GM12864 (cell line): ENCODE measurements at regions not wholly inside any gene's neighbourhood (a gene's known extent, or its start where the extent isn't known, plus 50 kb on each side); places are given as distances from the start of the nearest gene placed in this dataset.
"Not testable (repeated sequence)": the region's sequence is repeated elsewhere in the genome, so short reads cannot be mapped to it uniquely, and the experiment has no call there.

ENCODE experiments used
- DNase-seq: peaks from one replicate; pipeline ENCODE4 v3.0.0-alpha.2; 2011; ENCODE audit warnings: low read depth
- H3K4me3 ChIP-seq: 2 replicates; pipeline ENCODE4 v1.5.1; 2011; ENCODE audit warnings: mild to moderate bottlenecking, low read depth, low read length, control low read depth
- TF ChIP-seq, protein P1 (sequence below): IDR thresholded peaks from 2 replicates; pipeline ENCODE4 v1.5.1; 2011; ENCODE audit warnings: low read depth, mild to moderate bottlenecking, moderate library complexity, low read length, control low read depth, inconsistent platforms; ENCODE audit errors: missing control alignments

DNA sequence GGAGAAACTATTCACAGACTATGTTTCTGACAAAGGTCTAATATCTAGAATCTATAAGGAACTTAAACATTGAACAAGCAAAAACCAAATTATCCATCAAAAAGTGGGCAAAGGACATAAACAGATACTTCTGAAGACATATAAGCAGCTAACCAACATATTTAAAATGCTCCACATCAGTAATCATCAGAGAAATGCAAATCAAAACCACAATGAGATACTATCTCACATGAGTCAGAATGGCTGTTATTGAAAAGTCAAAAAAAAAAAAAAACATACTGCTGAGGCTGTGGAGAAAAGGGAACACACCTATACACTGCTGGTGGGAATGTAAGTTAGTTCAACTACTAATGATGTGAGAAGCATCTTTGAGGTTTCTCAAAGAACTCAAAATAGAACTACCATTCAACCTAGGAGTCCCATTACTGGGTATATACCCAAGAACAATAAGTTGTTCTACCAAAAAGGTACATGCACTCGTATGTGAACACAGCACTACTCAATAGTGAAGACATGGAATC, 220.4 kb upstream of the TFPI start:
- TF ChIP-seq, protein P1, sequence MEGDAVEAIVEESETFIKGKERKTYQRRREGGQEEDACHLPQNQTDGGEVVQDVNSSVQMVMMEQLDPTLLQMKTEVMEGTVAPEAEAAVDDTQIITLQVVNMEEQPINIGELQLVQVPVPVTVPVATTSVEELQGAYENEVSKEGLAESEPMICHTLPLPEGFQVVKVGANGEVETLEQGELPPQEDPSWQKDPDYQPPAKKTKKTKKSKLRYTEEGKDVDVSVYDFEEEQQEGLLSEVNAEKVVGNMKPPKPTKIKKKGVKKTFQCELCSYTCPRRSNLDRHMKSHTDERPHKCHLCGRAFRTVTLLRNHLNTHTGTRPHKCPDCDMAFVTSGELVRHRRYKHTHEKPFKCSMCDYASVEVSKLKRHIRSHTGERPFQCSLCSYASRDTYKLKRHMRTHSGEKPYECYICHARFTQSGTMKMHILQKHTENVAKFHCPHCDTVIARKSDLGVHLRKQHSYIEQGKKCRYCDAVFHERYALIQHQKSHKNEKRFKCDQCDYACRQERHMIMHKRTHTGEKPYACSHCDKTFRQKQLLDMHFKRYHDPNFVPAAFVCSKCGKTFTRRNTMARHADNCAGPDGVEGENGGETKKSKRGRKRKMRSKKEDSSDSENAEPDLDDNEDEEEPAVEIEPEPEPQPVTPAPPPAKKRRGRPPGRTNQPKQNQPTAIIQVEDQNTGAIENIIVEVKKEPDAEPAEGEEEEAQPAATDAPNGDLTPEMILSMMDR = no peak
- H3K4me3 ChIP-seq = no peak overlapping the region
- no peak for DNase-seq

- no peak for DNase-seq
- TF ChIP-seq, protein P1 = no peak
- H3K4me3 ChIP-seq = no peak overlapping the region
Measured at GRCh38 chr2:187775196-187775595, 221.0 kb upstream of the TFPI start.

GRCh38 chr2:187775651-187776050, 221.4 kb upstream of the TFPI start:
- DNase-seq = no peak
- TF ChIP-seq, protein P1 = no peak
- no peak overlapping the region for H3K4me3 ChIP-seq

DNA sequence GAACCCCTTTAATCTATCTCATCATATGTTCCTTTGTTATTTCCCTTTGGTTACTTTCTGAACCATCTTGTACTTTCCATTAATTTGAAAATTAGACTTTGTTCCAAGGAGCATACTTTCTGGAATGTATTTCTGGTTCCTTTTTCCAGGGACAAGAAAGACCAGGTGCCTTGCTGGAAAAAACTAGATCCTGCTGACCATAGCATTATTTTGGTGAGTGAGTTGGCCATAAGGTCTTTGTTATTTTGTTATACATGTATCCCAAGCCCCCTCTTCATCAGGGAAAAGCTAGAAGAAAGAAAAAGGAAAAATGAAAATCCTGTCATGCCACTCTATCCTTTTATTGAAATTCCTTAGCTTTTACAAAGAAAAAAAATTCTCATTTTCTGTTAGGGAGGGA, 228.1 kb upstream of the TFPI start:
- no peak overlapping the region for H3K4me3 ChIP-seq
- TF ChIP-seq, protein P1 = no peak
- no peak for DNase-seq

DNA sequence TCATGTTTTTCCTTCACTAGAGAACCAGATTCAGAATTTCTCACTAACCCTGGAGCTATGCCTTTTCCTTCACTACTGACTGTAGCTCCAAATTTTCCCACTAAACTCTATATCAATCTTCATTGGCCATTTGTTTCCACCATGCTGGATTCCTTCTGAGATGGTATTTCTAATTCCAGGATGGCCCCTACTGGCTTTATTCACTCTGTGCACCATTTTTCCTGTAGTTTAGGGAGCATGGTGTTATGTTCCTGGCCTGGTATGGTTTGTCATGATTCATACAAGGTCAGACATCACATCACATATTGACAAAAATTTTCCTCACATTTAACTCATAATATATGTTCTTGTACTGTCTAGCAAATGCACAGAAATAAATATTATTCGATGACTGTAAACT, 229.2 kb upstream of the TFPI start:
- no peak overlapping the region for H3K4me3 ChIP-seq
- TF ChIP-seq, protein P1 = no peak
- no peak for DNase-seq

DNA sequence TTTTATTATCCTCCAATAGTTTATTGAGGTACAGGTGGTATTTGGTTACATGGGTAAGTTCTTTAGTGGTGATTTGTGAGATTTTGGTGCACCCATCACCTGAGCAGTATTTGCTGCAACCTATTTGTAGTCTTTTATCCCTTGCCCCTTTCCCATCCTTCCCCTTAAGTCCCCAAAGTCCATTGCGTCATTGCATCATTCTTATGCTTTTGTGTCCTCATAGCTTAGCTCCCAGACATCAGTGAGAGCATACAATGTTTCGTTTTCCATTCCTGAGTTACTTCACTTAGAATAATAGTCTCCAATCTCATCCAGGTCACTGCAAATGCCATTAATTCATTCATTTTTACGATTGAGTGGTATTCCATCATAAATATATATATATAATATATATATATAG, 229.9 kb upstream of the TFPI start:
- H3K4me3 ChIP-seq, DNase-seq: not testable (repeated sequence)

DNA sequence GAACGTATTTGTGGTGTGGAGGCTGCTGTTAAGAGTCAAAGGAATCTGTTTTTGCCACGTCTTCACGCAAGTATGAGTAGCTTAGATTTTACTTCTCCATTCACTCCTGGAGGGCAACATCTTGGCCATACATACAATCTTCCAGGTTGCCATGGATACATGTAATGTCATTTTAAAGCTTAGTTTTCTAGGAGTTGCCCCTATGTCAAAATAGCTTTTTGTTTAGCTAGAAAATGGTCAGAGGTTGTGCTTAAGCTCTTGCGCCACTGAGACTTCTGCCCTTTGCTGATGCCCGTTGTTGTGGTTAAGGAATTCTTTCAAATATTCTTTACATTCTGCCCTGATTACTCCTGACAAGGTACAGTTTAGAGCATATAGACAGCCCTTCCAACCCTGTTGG, 245.4 kb upstream of the TFPI start:
- TF ChIP-seq, protein P1 = no peak
- DNase-seq = no peak
- H3K4me3 ChIP-seq = no peak overlapping the region
